Colonic mucosa (tissue), 4 donors: ENCODE measurements at regions not wholly inside any gene's neighbourhood (a gene's known extent, or its start where the extent isn't known, plus 50 kb on each side); places are given as distances from the start of the nearest gene placed in this dataset.
"Not testable (repeated sequence)": the region's sequence is repeated elsewhere in the genome, so short reads cannot be mapped to it uniquely, and the experiment has no call there.

Experiments
- DNase-seq: peaks from one replicate; pipeline ENCODE4 v3.0.0-alpha.2; 2020
- H3K27ac ChIP-seq: fragments of 200-600 bp; one replicate; pipeline ENCODE4 v1.8.0; 2021
- H3K27me3 ChIP-seq: fragments of 200-600 bp; one replicate; pipeline ENCODE4 v1.8.0; 2021
- H3K36me3 ChIP-seq: fragments of 200-600 bp; one replicate; pipeline ENCODE4 v1.8.0; 2021
- H3K4me1 ChIP-seq: fragments of 200-600 bp; one replicate; pipeline ENCODE4 v1.8.0; 2021; ENCODE audit warnings: mild to moderate bottlenecking
- H3K4me3 ChIP-seq: fragments of 200-600 bp; one replicate; pipeline ENCODE4 v1.8.0; 2021
- H3K9ac ChIP-seq, 2 donors: one replicate each; pipeline ENCODE4 v1.7.0; 2013; ENCODE audit warnings: control low read depth in 2 of 2, low read depth in 2 of 2, low read length in 2 of 2
- H3K9me3 ChIP-seq: fragments of 200-600 bp; one replicate; pipeline ENCODE4 v1.8.0; 2021
- intact Hi-C: fragments of 100-400 bp; cut with DNase I; formaldehyde crosslinking; loops from one replicate; pipeline ENCODE4 v1.14.1; 2022
- TF ChIP-seq, protein P1 (sequence below): fragments of 200-600 bp; IDR thresholded peaks from one replicate; pipeline ENCODE4 v1.8.0; 2022; ENCODE audit warnings: antibody characterized with exemption, mild to moderate bottlenecking
- donor health status: healthy.
- donor health status: DM: no; HTN: no; CAD: no.
- donor health status: DM: no; HTN: no; CAD: no.

DNA sequence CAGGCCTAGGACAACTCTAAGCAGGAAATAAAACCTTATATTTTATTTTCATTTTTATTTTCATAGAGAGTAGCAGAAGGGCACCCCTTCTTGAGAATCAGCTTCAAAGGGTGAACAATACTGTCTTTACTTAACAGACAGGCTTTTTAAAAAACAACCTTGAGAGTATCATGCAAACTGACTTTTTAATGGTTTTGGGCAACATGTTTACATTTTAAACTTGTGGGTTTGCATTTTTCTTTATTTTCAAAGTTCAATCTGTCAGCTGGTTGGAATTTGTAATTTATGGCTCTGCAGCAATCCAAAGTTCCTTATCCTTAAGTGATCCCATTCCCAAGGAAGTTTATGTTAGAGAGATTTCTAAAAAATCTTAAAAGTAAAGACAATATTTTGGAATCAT, 392.3 kb upstream of the ADAMTS5 start:
- no peak overlapping the region for H3K27ac ChIP-seq
- no peak for DNase-seq

DNA sequence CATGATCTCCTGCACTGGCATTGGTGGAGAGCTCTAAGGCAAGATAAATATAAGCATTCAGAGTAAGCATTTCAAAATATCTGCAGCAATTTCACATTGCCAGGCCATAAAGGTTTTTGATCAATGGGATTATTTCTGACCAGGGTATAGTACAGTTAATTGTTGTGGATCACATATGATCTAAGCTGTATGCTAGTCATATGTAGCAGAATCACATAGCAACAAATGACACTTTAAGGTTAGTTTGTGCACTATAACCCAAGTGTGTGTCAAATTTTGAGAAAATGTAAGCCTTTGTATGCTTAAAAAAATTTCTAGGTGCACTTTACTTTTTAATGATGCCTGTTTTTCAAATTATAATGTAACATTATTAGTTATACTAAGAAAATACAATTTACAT, 386.0 kb upstream of the ADAMTS5 start:
- DNase-seq: no peak
- no peak overlapping the region for H3K9ac ChIP-seq
- no peaks in the 10 kb centered on the region for H3K4me1 ChIP-seq
- TF ChIP-seq, protein P1, sequence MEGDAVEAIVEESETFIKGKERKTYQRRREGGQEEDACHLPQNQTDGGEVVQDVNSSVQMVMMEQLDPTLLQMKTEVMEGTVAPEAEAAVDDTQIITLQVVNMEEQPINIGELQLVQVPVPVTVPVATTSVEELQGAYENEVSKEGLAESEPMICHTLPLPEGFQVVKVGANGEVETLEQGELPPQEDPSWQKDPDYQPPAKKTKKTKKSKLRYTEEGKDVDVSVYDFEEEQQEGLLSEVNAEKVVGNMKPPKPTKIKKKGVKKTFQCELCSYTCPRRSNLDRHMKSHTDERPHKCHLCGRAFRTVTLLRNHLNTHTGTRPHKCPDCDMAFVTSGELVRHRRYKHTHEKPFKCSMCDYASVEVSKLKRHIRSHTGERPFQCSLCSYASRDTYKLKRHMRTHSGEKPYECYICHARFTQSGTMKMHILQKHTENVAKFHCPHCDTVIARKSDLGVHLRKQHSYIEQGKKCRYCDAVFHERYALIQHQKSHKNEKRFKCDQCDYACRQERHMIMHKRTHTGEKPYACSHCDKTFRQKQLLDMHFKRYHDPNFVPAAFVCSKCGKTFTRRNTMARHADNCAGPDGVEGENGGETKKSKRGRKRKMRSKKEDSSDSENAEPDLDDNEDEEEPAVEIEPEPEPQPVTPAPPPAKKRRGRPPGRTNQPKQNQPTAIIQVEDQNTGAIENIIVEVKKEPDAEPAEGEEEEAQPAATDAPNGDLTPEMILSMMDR: no peak
- no peak overlapping the region for H3K4me3 ChIP-seq
- H3K27me3 ChIP-seq: no peaks in the 10 kb centered on the region
- no peaks in the 10 kb centered on the region for H3K9me3 ChIP-seq
- intact Hi-C loops: no loop called here
- no peaks in the 10 kb centered on the region for H3K36me3 ChIP-seq
- no peak overlapping the region for H3K27ac ChIP-seq

More for the DNA sequence above, 392.3 kb upstream of the ADAMTS5 start:
- no peaks in the 10 kb centered on the region for H3K36me3 ChIP-seq
- no peaks in the 10 kb centered on the region for H3K27me3 ChIP-seq
- TF ChIP-seq, protein P1: no peak
- H3K4me3 ChIP-seq: no peak overlapping the region
- H3K9ac ChIP-seq: no peak overlapping the region
- no peaks in the 10 kb centered on the region for H3K4me1 ChIP-seq
- intact Hi-C loops: no loop called here
- no peaks in the 10 kb centered on the region for H3K9me3 ChIP-seq

DNA sequence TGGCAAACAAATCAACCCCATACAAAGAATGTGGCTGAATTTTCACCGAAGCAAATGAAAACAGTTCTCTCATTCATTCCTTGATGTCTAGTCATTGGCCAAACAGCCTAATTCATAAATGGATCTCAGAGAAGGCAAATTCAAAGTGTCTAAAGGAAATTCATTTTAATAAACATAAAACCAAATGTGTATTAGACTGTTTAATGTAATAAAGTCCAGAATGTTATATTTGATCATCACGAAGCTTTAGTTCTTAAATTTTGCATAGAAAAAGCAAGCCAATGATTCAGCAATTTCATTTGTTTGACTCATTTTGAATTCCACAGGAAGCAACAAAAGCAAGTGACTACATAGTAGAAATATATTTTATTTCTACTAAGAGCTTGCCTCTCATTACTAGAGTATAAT, 379.2 kb upstream of the ADAMTS5 start:
- Histone ChIP-seq H3K9ac (no peak overlapping the region), H3K4me1 (no peaks in the 10 kb centered on the region), H3K9me3 (no peaks in the 10 kb centered on the region), H3K4me3 (no peak overlapping the region), H3K27ac (no peak overlapping the region), H3K36me3 (no peaks in the 10 kb centered on the region), H3K27me3 (no peaks in the 10 kb centered on the region)
- TF ChIP-seq, protein P1: no peak
- intact Hi-C loops: no loop called here
- DNase-seq: no peak

DNA sequence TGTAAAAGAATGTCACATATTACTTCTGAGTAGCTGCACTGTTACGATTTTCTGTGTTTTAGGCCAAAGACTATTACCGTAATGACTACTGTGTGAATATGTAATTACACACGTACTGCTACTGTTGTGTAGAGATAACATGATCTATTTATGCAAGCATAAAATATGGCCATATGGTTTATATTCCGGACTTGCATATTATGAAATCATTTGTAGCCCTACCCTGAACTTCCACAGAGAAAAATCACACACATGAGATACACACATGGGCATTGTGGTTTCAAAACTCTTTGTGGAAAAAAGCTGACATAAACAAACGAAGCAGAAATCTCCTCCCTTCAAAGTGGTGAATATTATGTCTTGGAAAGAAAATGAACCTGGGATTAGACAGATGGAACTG, 373.0 kb upstream of the ADAMTS5 start:
- TF ChIP-seq, protein P1: no peak
- Histone ChIP-seq H3K36me3 (no peaks in the 10 kb centered on the region), H3K4me3 (no peak overlapping the region), H3K27ac (no peak overlapping the region), H3K9me3 (no peaks in the 10 kb centered on the region), H3K4me1 (no peaks in the 10 kb centered on the region), H3K27me3 (no peaks in the 10 kb centered on the region), H3K9ac (no peak overlapping the region)
- DNase-seq: no peak
- intact Hi-C loops: no loop called here

DNA sequence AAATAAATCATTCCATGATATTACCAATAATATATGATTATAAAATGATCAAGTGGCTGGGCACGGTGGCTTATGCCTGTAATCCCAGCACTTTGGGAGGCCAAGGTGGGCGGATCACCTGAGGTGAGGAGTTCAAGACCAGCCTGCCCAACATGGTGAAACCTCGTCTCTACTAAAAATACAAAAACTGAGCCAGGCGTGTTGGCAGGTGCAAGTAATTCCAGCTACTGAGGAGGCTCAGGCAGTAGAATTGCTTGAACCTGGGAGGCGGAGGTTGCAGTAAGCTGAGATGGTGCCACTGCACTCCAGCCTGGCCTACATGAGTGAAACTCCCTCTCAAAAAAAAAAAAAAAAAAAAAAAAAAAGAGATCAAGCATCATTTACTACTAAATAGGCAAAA, 371.1 kb upstream of the ADAMTS5 start:
- H3K27ac ChIP-seq, intact Hi-C loops, H3K9ac ChIP-seq, H3K4me3 ChIP-seq, H3K36me3 ChIP-seq, DNase-seq, H3K9me3 ChIP-seq, H3K4me1 ChIP-seq, H3K27me3 ChIP-seq: not testable (repeated sequence)

DNA sequence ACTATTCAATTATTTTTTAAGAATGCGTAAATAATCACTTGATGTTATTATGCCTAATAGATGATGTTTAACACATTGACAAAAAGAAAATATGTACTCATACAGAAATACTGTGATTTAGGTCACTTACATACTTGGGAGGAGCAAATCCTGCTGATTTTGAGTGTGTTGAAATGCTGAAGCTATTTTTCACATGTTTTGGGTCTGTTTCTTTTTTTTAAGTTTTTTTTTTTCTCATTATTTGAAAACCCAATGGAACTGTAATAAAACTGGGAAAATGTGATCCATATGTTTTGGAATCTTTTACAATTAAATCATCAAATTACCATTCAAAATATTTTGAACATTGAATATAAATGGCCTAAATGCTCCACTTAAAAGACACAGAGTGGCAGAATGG, 366.2 kb upstream of the ADAMTS5 start:
- Histone ChIP-seq H3K9ac (no peak overlapping the region), H3K4me1 (no peaks in the 10 kb centered on the region), H3K36me3 (no peaks in the 10 kb centered on the region), H3K27ac (no peak overlapping the region), H3K4me3 (no peak overlapping the region), H3K27me3 (no peaks in the 10 kb centered on the region), H3K9me3 (no peaks in the 10 kb centered on the region)
- TF ChIP-seq, protein P1: no peak
- intact Hi-C loops: no loop called here
- no peak for DNase-seq
